ENCODE measurements at regions not wholly inside any gene's neighbourhood (a gene's known extent, or its start where the extent isn't known, plus 50 kb on each side); places are given as distances from the start of the nearest gene placed in this dataset.

DNA sequence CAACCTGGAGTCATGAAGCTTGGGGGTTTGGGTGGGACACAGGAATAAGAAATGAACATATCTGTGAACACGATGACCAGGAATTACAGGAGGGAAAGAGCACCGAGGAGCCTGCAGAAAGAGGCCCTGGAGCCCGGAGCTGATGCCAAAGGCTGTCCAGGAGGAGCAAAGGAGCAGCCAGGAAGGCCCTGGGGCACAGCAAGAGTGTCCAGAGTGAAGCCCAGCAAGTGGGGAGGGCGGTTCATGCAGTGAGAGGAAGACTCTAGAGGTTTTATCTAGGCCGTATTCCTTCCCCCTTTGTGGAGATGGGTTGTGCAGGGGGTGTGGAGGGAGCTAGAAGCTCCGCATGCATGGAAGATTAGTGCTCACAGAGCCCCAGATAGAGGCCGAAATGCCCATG, 318.4 kb downstream of the GADD45G start:
- TF ChIP-seq, protein P1, sequence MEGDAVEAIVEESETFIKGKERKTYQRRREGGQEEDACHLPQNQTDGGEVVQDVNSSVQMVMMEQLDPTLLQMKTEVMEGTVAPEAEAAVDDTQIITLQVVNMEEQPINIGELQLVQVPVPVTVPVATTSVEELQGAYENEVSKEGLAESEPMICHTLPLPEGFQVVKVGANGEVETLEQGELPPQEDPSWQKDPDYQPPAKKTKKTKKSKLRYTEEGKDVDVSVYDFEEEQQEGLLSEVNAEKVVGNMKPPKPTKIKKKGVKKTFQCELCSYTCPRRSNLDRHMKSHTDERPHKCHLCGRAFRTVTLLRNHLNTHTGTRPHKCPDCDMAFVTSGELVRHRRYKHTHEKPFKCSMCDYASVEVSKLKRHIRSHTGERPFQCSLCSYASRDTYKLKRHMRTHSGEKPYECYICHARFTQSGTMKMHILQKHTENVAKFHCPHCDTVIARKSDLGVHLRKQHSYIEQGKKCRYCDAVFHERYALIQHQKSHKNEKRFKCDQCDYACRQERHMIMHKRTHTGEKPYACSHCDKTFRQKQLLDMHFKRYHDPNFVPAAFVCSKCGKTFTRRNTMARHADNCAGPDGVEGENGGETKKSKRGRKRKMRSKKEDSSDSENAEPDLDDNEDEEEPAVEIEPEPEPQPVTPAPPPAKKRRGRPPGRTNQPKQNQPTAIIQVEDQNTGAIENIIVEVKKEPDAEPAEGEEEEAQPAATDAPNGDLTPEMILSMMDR (conservative IDR thresholded peaks at IDR 0.05 in 1 of 2, IDR thresholded peaks at IDR 0.05 in 1 of 2; ENCODE audit: extremely low read depth in 1 of 2, insufficient read depth in 1 of 2, low read depth in 1 of 2, low read length in 2 of 2) = no peak
- TF ChIP-seq EZH2 (IDR thresholded peaks at IDR 0.05; ENCODE audit: borderline replicate concordance, low read length) = no peak

Measured in mammary epithelial cell (primary cell).